ENCODE measurements at regions not wholly inside any gene's neighbourhood (a gene's known extent, or its start where the extent isn't known, plus 50 kb on each side); places are given as distances from the start of the nearest gene placed in this dataset.
A peak's percentile ranks its signal among the peaks of the same experiment; 100 is the strongest.
"Not testable (repeated sequence)": the region's sequence is repeated elsewhere in the genome, so short reads cannot be mapped to it uniquely, and the experiment has no call there.

- not testable (repeated sequence) for DNase-seq (ENCODE audit: low read depth, low spot score); H3K27ac ChIP-seq
Observed at GRCh38 chr14:39589882-39590281, 157.6 kb upstream of the FBXO33 start.

GRCh38 chr14:39582028-39582654, 149.9 kb upstream of the FBXO33 start:
- DNase-seq (ENCODE audit: low read depth, low spot score), result no peak
- H3K27ac ChIP-seq, result no peak overlapping the region

- H3K27ac ChIP-seq, result no peak overlapping the region
- no peak for DNase-seq (ENCODE audit: low read depth, low spot score)
Observed at GRCh38 chr14:39581474-39581873, 149.2 kb upstream of the FBXO33 start.

- DNase-seq (ENCODE audit: low read depth, low spot score), result no peak
- no peak overlapping the region for H3K27ac ChIP-seq
Observed at GRCh38 chr14:39580696-39581095, 148.5 kb upstream of the FBXO33 start.

GRCh38 chr14:39576736-39577135, 144.5 kb upstream of the FBXO33 start:
- no peak for DNase-seq (ENCODE audit: low read depth, low spot score)
- H3K27ac ChIP-seq, result no peak overlapping the region

GRCh38 chr14:39576258-39576657, 144.0 kb upstream of the FBXO33 start:
- H3K27ac ChIP-seq, result no peak overlapping the region
- no peak for DNase-seq (ENCODE audit: low read depth, low spot score)

- no peak for DNase-seq (ENCODE audit: low read depth, low spot score)
Observed at GRCh38 chr14:39568809-39569538, 136.7 kb upstream of the FBXO33 start.

GRCh38 chr14:39566795-39567194, 134.6 kb upstream of the FBXO33 start:
- no peak for DNase-seq (ENCODE audit: low read depth, low spot score)
- H3K27ac ChIP-seq, result no peak overlapping the region

More at GRCh38 chr14:39568809-39569538, 136.7 kb upstream of the FBXO33 start:
- H3K27ac ChIP-seq, result no peak overlapping the region

- no peak overlapping the region for H3K27ac ChIP-seq
- no peak for DNase-seq (ENCODE audit: low read depth, low spot score)
Observed at GRCh38 chr14:39563361-39563760, 131.1 kb upstream of the FBXO33 start.

- DNase-seq (ENCODE audit: low read depth, low spot score), result no peak
- H3K27ac ChIP-seq, result no peak overlapping the region
Observed at GRCh38 chr14:39562175-39562574, 129.9 kb upstream of the FBXO33 start.

- no peak overlapping the region for H3K27ac ChIP-seq
- no peak for DNase-seq (ENCODE audit: low read depth, low spot score)
Observed at GRCh38 chr14:39558525-39558924, 126.3 kb upstream of the FBXO33 start.

- no peak for DNase-seq (ENCODE audit: low read depth, low spot score)
- H3K27ac ChIP-seq, result no peak overlapping the region
Observed at GRCh38 chr14:39555749-39556148, 123.5 kb upstream of the FBXO33 start.

GRCh38 chr14:39554576-39554975, 122.3 kb upstream of the FBXO33 start:
- DNase-seq (ENCODE audit: low read depth, low spot score), result no peak
- no peak overlapping the region for H3K27ac ChIP-seq

- H3K27ac ChIP-seq, result no peak overlapping the region
- DNase-seq (ENCODE audit: low read depth, low spot score), result no peak
Observed at GRCh38 chr14:39548358-39548757, 116.1 kb upstream of the FBXO33 start.

GRCh38 chr14:39547845-39548244, 115.6 kb upstream of the FBXO33 start:
- DNase-seq (ENCODE audit: low read depth, low spot score), result no peak
- no peak overlapping the region for H3K27ac ChIP-seq

GRCh38 chr14:39505812-39506211, 73.6 kb upstream of the FBXO33 start:
- DNase-seq (ENCODE audit: low read depth, low spot score), result no peak
- H3K27ac ChIP-seq, result no peak overlapping the region

- no peak overlapping the region for H3K27ac ChIP-seq
- no peak for DNase-seq (ENCODE audit: low read depth, low spot score)
Observed at GRCh38 chr14:39500253-39500652, 68.0 kb upstream of the FBXO33 start.

GRCh38 chr14:39499514-39499913, 67.3 kb upstream of the FBXO33 start:
- no peak for DNase-seq (ENCODE audit: low read depth, low spot score)
- H3K27ac ChIP-seq, result no peak overlapping the region

- not testable (repeated sequence) for DNase-seq (ENCODE audit: low read depth, low spot score); H3K27ac ChIP-seq
Observed at GRCh38 chr14:39497677-39498076, 65.4 kb upstream of the FBXO33 start.

- peak; percentile 12 for DNase-seq (ENCODE audit: low read depth, low spot score)
Observed at GRCh38 chr14:39492267-39492666, 60.0 kb upstream of the FBXO33 start.

GRCh38 chr14:39491134-39491571, 58.9 kb upstream of the FBXO33 start:
- no peak overlapping the region for H3K27ac ChIP-seq
- DNase-seq (ENCODE audit: low read depth, low spot score), result no peak

More at GRCh38 chr14:39492267-39492666, 60.0 kb upstream of the FBXO33 start:
- H3K27ac ChIP-seq, result no peak overlapping the region

GRCh38 chr14:39488600-39488999, 56.4 kb upstream of the FBXO33 start:
- DNase-seq (ENCODE audit: low read depth, low spot score), result no peak
- no peak overlapping the region for H3K27ac ChIP-seq
